IPS-15b (cell line): ENCODE measurements at regions not wholly inside any gene's neighbourhood (a gene's known extent, or its start where the extent isn't known, plus 50 kb on each side); places are given as distances from the start of the nearest gene placed in this dataset.
"Not testable (repeated sequence)": the region's sequence is repeated elsewhere in the genome, so short reads cannot be mapped to it uniquely, and the experiment has no call there.

Source experiments
- H3K27me3 ChIP-seq: one replicate; pipeline ENCODE4 v1.6.1; 2013; ENCODE audit warnings: low read length; ENCODE audit not compliant: control insufficient read depth, insufficient read depth
- H3K36me3 ChIP-seq: one replicate; pipeline ENCODE4 v1.6.1; 2013; ENCODE audit warnings: low read length; ENCODE audit not compliant: control insufficient read depth, insufficient read depth
- H3K4me1 ChIP-seq: one replicate; pipeline ENCODE4 v1.6.1; 2013; ENCODE audit warnings: mild to moderate bottlenecking, low read length; ENCODE audit not compliant: control insufficient read depth, insufficient read depth
- H3K4me3 ChIP-seq: one replicate; pipeline ENCODE4 v1.5.1; 2013; ENCODE audit warnings: low read depth, low read length
- H3K9ac ChIP-seq: one replicate; pipeline ENCODE4 v1.6.1; 2013; ENCODE audit warnings: low read depth, mild to moderate bottlenecking, low read length
- H3K9me3 ChIP-seq: one replicate; pipeline ENCODE4 v1.6.1; 2013; ENCODE audit warnings: mild to moderate bottlenecking, low read length; ENCODE audit not compliant: control insufficient read depth, insufficient read depth

DNA sequence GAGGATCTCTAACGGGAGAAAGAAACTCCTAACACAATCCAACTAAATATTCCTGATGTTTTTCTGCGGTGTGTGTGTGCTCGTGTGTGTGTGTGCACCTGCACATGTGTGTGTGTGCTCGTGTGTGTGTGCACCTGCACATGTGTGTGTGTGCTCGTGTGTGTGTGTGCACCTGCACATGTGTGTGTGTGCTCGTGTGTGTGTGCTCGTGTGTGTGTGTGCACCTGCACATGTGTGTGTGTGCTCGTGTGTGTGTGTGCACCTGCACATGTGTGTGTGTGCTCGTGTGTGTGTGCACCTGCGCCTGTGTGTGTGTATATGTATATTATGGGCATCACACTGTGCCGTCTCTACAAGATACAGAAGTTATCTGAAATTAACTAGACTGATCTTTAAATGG is 1451.9 kb downstream of the STIM2 start:
- not testable (repeated sequence) for H3K9ac ChIP-seq, H3K27me3 ChIP-seq, H3K4me1 ChIP-seq, H3K36me3 ChIP-seq, H3K4me3 ChIP-seq, H3K9me3 ChIP-seq

DNA sequence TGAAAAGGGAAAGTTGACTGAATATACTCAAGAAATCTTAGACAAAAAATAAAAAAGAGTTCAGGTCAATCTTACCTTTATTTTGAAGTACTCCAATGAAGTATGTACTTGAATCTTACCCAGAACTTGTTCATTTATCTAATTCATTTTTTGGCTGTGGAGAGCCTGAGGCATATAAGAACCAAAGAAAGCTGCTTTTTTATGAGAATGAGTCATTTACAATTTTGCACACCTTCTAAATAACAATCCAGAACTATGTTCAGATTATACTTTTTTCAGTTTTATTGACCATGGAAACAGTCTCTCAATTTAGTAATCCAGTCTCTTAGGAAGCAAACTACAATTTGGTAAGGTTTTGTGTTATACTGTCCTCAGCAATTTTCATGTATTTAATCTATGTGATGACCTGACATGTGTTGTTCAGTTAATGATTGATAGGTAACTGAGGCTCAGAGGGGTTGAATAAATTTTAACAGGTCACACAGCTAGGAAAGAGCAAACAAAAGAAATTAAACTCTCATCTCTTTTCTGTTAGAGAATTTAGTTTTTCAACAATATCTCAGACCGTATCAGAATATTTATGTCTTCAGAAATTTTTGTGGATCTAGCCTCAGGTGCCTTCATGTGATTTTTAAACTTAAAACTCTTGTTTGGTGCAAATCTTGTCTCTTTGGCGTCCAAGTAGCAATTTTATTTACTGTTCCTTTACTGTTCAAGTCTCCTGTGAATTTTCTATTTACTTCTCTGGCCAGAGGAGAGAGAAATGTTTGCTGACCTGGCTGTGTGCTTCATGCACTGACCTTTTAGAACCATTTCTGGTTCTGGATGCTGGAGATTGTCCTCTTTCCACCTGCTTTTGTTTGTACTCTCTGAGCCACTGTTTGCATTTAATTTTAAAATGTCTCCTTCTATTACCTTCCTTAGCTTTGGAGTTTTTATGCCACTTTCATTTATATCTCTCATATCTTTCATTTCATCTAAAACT is 1453.4 kb downstream of the STIM2 start:
- H3K4me3 ChIP-seq = no peak overlapping the region
- no peaks in the 10 kb centered on the region for H3K27me3 ChIP-seq
- H3K9me3 ChIP-seq = no peaks in the 10 kb centered on the region
- no peaks in the 10 kb centered on the region for H3K36me3 ChIP-seq
- H3K9ac ChIP-seq = no peak overlapping the region
- no peaks in the 10 kb centered on the region for H3K4me1 ChIP-seq

DNA sequence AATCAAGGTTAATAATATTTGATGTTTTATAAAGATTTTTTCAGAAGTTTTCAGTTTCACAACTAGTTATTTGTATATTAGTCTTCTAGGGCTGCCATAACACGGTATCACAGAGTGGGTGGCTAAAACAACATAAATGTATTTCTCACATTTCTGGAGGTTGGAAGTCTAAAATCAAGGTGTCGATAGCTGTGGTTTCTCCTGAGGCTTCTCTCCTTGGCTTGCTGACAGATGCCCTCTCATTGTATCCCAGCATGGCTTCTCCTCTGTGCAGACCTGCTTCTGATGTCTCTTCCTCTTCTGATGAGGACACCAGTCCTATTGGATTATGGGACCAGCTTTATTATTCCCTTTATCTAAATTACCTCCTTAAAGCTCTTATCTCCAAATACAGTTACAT is 1456.6 kb downstream of the STIM2 start:
- peaks cover 4% of the 10 kb centered on the region for H3K4me1 ChIP-seq
- no peak overlapping the region for H3K9ac ChIP-seq
- H3K27me3 ChIP-seq = no peaks in the 10 kb centered on the region
- H3K4me3 ChIP-seq = no peak overlapping the region
- H3K36me3 ChIP-seq = no peaks in the 10 kb centered on the region
- no peaks in the 10 kb centered on the region for H3K9me3 ChIP-seq

DNA sequence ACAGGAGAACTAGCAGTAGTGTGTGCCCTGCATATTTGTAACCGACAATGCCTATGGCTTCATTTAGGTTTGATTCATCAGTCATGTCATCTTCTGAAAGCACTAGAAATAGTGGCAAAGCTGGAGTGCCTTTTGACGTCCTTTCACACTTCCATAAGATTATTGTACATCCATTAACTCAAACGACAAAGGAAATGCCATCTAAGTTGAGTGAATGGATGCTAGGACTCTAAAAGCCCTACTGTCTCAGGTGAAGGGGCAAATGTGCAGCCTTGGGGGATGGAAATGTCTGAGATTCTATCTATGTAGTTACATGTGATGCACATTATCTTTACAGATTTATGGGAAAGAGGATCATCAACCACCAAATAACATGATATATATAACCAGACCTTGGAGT is 1473.6 kb downstream of the STIM2 start:
- Histone ChIP-seq H3K27me3 (no peaks in the 10 kb centered on the region), H3K9me3 (no peaks in the 10 kb centered on the region), H3K9ac (no peak overlapping the region), H3K4me1 (no peaks in the 10 kb centered on the region), H3K4me3 (no peak overlapping the region), H3K36me3 (no peaks in the 10 kb centered on the region)

DNA sequence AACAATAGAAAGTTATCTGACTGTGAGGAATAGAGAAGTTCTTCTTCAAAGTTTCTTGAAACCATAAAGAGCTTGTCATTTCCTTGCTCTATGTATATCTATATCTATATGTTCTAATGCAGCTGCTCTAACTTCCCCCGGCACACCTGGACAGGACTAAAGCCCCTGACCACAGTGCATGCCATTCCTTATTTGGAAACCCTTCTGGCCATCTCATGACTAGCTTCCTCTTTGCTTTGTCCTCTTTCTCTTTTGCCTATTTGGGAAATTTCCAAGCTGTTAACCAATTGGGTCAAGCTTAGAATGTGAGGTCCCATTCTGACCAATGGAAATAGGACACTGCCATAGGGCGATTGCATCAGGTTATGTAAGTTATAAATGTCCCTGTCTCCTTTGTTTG is 1481.1 kb downstream of the STIM2 start:
- Histone ChIP-seq H3K27me3 (no peaks in the 10 kb centered on the region), H3K4me3 (no peak overlapping the region), H3K36me3 (no peaks in the 10 kb centered on the region), H3K4me1 (no peaks in the 10 kb centered on the region), H3K9me3 (peaks cover 6% of the 10 kb centered on the region), H3K9ac (no peak overlapping the region)

DNA sequence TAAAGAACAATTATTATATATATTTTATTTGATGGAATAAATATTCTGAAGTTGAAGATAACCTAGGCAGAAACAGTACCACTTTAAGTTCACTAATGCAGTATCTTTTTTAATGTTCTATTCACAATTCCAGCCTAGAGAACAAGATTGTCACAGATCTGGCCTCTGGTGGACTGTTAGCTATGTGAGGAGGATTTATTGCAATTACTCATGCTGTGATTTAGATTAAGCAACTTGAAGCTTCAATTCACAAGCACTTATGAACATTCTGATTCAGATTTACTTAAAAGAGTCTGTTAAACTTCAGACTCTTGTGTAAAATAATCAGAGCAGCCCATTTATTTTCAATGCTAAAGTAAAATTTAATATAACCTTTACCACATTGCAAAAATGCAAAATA is 1489.8 kb downstream of the STIM2 start:
- Histone ChIP-seq H3K4me1 (no peaks in the 10 kb centered on the region), H3K4me3 (no peak overlapping the region), H3K9me3 (no peaks in the 10 kb centered on the region), H3K36me3 (no peaks in the 10 kb centered on the region), H3K27me3 (no peaks in the 10 kb centered on the region), H3K9ac (no peak overlapping the region)

DNA sequence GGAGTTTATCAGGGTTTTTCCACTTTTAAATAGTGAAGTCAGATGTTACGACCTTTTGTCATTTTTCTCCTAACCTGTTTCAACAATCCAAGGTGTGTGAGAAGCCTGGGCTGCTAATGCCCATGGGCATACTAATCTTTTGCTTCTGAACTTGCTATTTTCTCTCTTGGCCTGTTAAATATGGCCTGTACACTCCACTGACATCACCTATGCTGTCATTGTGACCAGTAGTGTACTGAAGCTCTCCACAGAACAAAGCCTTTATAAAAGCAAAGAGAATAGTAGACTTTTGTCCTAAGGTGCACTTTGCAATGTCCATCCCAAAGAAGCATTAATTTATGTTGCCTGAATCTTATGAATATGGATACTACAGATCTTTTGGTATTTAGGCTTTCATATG is 1490.5 kb downstream of the STIM2 start:
- H3K9me3 ChIP-seq = no peaks in the 10 kb centered on the region
- no peaks in the 10 kb centered on the region for H3K36me3 ChIP-seq
- H3K4me1 ChIP-seq = no peaks in the 10 kb centered on the region
- no peak overlapping the region for H3K4me3 ChIP-seq
- no peaks in the 10 kb centered on the region for H3K27me3 ChIP-seq
- no peak overlapping the region for H3K9ac ChIP-seq

DNA sequence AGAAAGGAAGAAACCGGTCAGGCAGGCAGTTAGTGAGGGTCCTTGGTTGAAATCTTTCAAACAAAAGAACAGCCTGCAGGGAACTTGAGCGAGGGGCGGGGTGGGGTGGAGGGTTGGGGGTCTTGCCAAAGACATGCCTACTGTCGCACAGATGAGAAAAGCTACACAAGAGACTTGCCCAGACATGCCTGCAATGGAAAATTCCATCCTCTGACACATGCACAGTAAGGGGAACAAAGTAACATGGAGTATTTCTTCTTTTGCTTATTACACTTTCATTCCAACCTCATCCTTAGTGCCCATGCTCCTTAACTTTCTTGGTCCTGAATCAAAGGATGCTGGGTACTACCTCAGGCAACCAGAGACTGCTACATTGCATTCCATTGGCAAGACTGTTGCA is 1491.2 kb downstream of the STIM2 start:
- H3K4me3 ChIP-seq = no peak overlapping the region
- no peaks in the 10 kb centered on the region for H3K27me3 ChIP-seq
- no peaks in the 10 kb centered on the region for H3K36me3 ChIP-seq
- no peak overlapping the region for H3K9ac ChIP-seq
- H3K9me3 ChIP-seq = no peaks in the 10 kb centered on the region
- H3K4me1 ChIP-seq = no peaks in the 10 kb centered on the region

DNA sequence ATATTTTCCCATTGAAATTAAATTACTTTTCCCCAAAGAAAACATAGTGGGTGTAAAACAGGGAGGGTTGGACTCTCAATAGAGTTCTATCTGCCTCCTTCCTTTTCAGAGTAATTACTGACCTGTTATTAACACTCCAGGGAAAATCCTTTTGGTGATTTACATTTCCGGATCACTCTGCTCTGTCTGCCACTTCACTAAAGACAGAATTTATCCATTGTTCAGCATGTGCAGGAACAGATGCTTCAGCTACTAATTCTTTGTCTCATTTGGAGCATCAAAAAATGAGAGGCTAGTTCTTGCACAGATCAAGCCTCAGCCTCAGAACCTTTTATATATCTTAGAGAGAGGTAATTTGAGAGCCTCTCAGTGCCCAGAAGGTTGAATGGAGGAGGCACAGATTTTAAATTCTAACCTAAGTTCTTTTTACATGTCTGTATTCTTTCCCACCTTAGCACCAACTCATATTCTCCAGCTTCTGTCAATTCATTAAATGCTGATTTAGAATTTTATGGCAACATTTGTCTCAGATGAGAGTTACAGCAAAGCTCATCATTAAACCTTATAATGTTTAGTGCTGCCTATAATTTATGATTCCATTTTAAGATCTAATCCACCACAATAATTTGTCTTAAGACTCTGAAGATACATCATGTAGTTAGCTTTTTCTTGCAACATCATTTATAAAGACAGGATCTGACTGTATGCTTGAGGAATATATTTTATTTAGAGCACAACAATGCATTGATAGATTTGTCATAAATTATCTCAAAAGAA is 1494.4 kb downstream of the STIM2 start:
- no peaks in the 10 kb centered on the region for H3K4me1 ChIP-seq
- H3K9ac ChIP-seq = no peak overlapping the region
- H3K36me3 ChIP-seq = no peaks in the 10 kb centered on the region
- H3K27me3 ChIP-seq = no peaks in the 10 kb centered on the region
- H3K4me3 ChIP-seq = no peak overlapping the region
- H3K9me3 ChIP-seq = no peaks in the 10 kb centered on the region

DNA sequence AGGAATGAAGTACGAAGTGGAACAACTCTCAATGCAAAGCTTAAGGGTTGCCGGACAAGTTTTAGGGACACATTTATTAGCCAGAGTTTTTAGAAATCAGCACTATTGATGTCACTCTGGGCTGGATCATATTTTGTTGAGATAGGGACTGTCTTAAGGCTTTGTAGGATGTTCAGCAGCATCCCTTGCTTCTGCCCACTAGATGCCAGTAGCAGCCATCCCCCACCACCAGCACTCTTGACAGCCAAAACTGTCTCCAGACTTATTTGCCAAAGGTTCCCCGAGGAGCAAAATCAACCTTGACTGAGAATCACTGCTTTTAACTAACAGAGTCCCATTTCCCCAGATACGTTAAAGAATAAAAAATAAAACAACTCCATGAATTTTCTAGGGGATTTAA is 1497.3 kb downstream of the STIM2 start:
- H3K36me3 ChIP-seq = no peaks in the 10 kb centered on the region
- no peaks in the 10 kb centered on the region for H3K9me3 ChIP-seq
- no peaks in the 10 kb centered on the region for H3K4me1 ChIP-seq
- no peak overlapping the region for H3K9ac ChIP-seq
- H3K27me3 ChIP-seq = no peaks in the 10 kb centered on the region
- H3K4me3 ChIP-seq = no peak overlapping the region

DNA sequence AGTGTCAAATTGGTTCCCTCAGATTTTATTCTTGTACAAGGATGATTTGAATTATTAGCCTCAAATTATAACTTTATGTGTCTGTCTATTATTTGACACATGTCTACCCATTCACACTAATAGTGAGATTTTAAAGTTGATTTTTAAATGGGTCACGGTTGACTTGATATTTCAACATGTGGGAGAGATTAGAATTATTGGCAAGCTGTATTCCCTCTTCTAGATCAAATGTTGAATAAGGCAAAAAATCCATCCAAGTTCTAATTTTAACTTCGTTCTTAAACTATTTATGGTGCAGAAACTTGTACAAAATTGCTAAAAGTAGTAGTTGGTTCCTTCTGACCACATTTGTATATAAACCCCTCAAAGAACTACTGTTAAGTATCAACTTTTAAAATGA is 1498.0 kb downstream of the STIM2 start:
- H3K36me3 ChIP-seq = no peaks in the 10 kb centered on the region
- H3K9ac ChIP-seq = no peak overlapping the region
- no peaks in the 10 kb centered on the region for H3K4me1 ChIP-seq
- H3K27me3 ChIP-seq = no peaks in the 10 kb centered on the region
- no peak overlapping the region for H3K4me3 ChIP-seq
- H3K9me3 ChIP-seq = no peaks in the 10 kb centered on the region

DNA sequence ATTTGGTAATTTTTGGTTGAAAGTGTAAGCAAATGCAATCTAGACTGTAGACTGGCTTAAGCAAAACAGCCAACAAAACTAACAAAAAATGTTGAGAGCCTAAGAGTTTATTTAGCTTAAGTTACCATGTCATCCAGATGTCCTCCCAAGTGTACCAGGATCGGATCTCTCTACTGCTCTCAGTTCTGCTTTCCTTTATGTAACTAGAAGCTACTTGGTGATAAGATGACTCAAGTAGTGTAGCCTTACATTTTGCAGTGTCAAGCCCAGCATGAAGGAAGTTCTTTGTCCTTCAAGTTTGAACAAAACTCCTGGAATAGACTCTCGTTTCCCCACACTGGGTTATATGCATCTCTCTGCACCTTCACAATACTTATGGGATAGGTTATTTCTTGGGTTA is 1500.0 kb downstream of the STIM2 start:
- no peak overlapping the region for H3K4me3 ChIP-seq
- no peaks in the 10 kb centered on the region for H3K4me1 ChIP-seq
- no peak overlapping the region for H3K9ac ChIP-seq
- H3K9me3 ChIP-seq = no peaks in the 10 kb centered on the region
- no peaks in the 10 kb centered on the region for H3K36me3 ChIP-seq
- no peaks in the 10 kb centered on the region for H3K27me3 ChIP-seq
